Dermis blood vessel endothelial cell (primary cell): ENCODE measurements at regions not wholly inside any gene's neighbourhood (a gene's known extent, or its start where the extent isn't known, plus 50 kb on each side); places are given as distances from the start of the nearest gene placed in this dataset.
"Not testable (repeated sequence)": the region's sequence is repeated elsewhere in the genome, so short reads cannot be mapped to it uniquely, and the experiment has no call there.

ENCODE experiments used
- DNase-seq: peaks from one replicate; pipeline ENCODE4 v3.0.0; 2010

DNA sequence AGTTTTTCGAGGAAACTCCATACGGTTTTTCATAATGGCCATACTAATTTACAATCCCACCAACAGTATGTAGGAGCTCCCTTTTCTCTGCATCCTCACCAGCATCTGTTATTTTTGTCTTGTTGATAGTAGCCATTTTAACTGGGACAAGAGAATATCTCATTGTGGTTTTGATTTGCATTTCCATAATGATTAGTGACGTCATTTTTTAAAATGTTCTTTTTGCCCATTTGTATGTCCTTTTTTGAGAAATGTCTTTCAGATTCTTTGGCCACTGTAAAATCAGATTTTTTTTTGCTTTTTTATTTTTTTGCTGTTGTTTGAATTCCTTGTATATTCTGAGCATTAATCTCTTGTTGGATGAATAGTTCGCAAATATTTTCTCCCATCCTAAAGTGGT is 243.9 kb downstream of the TRIML1 start:
- DNase-seq, result no peak

DNA sequence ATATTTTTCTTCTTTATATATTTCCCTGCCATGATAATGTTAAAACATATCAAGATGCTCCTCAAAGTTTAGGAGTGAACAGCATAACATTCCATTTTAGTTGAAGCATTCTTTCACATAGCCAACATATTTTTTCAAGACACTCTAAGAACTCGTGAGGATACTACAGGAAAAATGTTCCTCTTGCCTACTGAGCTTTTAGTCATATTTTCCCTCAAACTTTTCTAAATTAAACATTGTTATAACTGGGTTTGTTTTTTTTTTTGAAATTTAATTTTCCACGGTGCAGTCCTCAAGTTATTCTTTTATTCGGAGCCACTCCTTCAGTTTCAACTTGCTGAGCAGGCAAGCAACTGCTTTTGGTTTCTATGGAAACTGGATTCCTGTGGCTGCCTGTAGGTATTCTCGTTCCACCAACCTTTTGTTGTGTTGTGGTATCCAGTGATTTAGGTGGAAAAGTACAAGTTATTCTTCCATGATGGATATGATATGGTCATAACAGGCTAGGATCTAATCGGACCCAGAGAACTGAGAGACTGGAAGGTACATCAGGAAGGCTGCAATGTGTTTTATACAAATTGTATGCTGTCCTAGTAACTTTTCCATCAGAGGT is 248.0 kb downstream of the TRIML1 start:
- no peak for DNase-seq

- not testable (repeated sequence) for DNase-seq
Measured at GRCh38 chr4:188391349-188391748, 252.1 kb downstream of the TRIML1 start.

DNA sequence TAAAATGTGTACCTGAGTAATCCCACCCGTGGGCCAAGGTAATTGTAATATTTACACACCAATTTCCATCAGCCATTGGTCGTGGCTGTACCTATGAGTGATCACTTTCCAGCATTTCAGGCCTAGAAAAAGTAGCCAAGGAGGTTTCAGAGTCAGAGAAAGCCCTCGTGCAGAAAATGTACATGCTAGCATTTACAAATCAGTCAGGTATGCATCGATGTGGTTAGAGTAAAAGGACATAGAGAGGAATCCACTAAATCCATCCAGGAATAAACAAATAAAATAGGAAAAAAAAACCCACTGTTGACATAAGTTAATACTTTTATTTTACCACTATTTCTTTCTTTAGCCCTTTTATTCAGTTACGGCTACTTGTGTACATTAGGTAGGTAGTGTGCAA is 256.8 kb downstream of the TRIML1 start:
- no peak for DNase-seq

DNA sequence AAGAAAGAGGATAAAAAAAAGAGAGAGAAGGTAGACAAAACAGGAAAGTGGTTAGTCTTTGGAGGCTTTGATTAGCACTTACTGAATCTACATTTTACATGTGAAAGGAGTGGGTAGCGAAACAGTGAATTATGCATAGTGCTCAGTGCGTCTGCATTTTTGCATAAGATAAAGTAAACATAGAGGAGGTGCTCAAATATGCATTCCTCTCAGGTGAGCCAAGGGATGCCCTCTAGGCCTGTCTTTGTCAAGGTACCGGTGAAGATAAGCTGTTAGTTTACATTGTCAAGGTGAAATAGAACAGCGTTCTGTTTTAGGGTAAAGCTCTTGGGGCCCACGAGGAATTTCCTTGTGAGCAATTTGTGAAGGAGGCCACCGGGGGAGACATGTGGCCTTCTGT is 260.6 kb downstream of the TRIML1 start:
- no peak for DNase-seq

DNA sequence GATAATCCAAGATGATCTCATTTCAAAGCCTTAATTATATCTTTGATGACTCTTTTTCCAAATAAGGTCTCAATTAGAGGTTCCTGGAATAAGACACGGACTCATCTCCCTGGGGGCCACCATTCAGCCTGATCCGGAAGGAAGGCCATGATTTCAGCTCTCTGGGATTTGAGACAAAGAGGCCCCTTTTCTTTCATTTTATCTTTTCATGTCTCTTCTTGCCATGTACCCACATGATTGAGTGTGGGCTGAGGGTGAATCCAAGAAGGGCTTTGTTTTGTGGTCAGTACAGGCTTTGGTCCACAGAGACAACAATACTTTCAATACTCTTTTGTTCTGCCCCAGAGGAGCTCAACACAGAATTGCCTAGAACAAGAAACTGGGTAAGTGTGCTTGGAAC is 261.2 kb downstream of the TRIML1 start:
- no peak for DNase-seq

- no peak for DNase-seq
Measured at GRCh38 chr4:188403272-188403671, 264.0 kb downstream of the TRIML1 start.

DNA sequence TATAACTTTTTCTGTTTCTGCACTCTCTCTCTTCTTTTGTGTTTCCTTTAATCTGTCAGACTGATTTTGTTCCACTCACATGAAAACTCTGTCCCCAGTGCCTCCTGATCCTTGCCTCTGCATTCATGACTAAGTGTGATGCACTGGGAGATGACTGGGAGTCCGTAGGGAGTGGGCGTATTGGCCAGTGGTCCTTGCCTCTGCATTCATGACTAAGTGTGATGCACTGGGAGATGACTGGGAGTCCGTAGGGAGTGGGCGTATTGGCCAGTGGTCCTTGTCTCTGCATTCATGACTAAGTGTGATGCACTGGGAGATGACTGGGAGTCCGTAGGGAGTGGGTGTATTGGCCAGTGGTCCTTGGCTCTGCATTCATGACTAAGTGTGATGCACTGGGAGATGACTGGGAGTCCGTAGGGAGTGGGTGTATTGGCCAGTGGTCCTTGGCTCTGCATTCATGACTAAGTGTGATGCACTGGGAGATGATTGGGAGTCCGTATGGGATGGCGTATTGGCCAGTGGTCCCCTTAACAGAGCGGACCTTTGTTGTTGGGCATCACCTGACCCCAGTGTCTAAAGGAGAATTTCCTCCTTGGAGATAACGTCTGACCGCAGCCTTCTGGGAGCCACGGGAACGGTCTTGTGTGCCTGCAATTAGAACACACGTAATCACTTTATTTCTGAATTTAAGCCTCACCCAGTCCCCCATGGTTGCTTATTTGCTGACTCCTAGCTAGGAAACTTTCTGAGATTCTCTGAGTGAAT is 266.0 kb downstream of the TRIML1 start:
- DNase-seq, result not testable (repeated sequence)

DNA sequence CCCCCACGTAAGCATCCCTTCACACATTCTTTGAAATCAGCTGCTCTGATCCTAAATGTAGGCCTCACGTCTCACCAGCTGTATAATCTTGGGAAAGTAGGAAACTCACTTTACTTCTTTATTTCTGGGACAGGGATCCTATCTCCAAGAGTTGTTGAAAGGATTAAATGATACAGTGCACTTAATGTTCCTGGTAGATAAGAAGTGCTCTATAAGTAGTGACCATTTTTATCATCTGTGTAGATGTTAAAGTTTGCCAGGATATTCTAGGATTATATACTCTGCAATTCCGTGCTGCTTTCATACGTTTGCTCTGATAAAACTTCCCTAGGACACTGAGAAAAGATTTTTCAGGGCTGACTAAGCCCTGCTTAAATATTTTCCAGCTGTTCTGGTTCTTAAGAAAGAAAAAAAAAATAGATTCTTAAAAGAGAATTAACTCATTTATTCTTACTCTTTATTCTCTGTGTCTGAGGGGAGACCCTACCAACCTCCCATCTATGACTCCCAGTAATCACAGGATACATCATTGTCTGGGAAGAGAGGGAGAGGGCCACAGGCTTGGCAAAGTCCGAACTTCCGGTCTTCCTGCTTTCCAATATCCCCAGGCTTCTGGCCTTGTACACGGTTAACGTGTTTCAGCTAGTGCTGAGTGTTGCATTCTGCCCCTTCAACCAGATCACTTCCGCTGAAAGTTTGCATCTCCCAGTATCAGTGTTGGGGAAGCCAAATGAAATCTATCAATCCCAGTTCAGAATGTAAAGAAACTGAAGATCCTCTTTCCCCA is 269.2 kb downstream of the TRIML1 start:
- no peak for DNase-seq

- DNase-seq, result no peak
Measured at GRCh38 chr4:188409851-188410250, 270.6 kb downstream of the TRIML1 start.

GRCh38 chr4:188411805-188412204 is 272.6 kb downstream of the TRIML1 start:
- DNase-seq, result no peak

- no peak for DNase-seq
Measured at GRCh38 chr4:188412499-188412898, 273.3 kb downstream of the TRIML1 start.

DNA sequence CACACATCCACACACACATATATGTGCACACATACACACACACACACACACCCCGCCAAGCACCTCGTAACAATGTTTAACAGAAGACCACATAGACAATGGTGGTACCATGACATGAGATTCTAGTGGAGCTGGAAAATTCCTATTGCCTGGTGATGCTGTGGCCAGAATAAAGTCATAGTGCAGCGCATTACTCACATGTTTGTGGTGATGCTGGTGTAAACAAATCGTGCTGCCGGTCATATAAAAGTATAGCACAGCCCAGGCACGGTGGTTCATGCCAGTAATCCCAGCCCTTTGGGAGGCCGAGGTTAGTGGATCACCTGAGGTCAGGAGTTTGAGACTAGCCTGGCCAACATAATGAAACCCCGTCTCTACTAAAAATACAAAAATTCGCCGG is 275.2 kb downstream of the TRIML1 start:
- DNase-seq, result no peak

GRCh38 chr4:188417181-188417580 is 277.9 kb downstream of the TRIML1 start:
- DNase-seq, result no peak

DNA sequence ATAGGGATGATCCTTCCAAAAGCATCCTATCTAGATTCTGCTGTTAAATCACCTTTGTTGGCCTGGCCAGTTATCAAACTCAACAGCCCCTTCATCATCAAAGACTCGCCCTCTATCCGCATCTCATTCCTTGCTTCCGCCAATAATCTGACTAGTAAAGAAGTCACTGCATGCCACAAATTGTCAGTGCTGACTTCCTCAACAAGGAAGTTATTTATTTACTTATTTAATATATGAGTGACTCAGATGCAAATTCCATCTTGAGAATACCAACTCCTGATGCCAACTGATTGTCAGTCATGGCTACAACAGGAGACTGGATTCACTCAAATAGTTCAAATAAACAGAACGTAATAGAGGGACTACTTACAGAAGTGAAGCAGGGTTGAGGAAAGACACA is 283.8 kb downstream of the TRIML1 start:
- DNase-seq, result no peak

- DNase-seq, result peak; percentile 35
Measured at GRCh38 chr4:188428935-188429334, 289.7 kb downstream of the TRIML1 start.

DNA sequence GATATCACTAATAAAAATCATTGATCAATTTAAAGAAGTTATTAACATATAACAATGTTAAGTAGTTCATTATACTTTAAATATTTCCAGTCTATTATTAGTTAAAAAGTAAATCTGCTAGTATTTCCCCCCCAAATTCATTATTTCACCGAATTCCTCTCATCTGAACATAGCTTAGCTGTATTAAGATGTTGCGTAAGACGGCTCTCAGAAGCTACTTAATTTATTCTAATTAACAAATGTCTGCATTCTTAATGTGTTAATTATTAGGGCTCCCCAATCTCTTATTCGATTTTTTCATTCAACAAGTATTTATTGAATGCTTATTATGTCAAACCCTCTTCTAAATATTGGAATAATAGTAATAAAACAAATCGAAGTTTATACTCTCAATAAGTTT is 290.7 kb downstream of the TRIML1 start:
- no peak for DNase-seq

- no peak for DNase-seq
Measured at GRCh38 chr4:188430384-188430783, 291.1 kb downstream of the TRIML1 start.

- no peak for DNase-seq
Measured at GRCh38 chr4:188432328-188432727, 293.1 kb downstream of the TRIML1 start.

DNA sequence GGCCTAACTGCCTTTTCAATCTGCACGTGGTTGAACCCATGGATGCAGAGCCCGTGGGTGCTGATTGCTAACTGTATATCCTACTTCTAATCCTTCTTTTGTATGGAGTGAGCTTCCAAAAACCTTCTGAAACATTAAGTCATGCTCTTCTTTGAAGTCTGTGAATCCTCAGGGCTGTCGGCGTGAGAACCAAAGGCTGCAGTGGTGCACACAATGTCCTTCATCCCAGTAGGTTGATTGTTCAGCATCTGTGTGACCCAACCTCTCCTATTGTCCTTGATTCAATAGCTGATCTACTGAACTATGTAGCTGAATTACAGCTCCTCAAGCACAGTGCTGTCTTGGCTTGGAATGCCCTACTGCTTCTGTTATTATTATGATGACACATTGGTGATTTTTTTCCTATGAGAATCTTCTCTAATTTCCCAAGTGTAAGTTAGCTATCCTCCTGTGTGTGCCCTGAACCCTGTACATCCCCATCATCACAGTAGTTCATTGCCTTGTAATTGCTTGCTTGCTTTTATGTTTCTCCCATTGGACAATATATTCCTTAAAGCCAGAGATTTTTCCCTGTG is 294.6 kb downstream of the TRIML1 start:
- DNase-seq, result no peak

DNA sequence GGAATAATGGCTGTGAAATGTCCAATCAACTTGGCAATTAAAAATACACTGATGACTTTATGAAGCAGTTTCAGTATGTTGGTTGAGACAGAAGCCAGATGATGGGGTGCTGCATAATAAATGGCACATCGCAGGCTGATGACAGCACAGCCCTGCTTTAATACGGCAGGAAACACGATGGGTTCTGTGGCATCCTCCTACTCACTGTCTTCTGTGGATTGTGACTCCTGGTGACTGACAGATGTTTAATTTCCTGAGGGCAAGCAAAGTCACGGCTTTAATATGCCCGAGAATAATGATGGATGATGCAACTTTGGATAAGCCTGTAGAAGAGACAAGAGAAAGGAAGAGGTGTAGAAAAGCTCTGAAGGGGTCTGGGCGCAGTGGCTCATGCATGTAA is 295.4 kb downstream of the TRIML1 start:
- DNase-seq, result no peak

DNA sequence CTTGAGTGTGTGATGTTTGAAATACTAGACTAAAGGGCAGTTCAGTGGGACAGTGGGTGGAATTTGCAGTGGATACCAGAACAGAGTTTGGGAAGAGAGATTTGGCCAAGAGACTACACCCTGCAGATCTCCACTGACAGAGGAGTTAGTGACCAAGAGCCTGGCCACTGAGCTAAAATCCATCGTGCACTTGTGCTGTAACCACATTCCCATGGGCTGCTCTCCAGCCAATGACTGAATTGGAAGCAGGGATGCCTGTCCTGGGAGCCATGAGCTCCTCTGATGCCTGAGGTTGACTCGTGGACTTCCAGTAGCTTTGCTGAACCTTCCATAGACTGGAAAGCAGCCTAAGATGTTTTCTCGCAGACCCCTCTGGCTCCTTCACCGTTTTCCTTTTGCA is 296.1 kb downstream of the TRIML1 start:
- DNase-seq, result no peak

GRCh38 chr4:188437535-188437934 is 298.3 kb downstream of the TRIML1 start:
- DNase-seq, result no peak
